GM18517 (cell line): ENCODE measurements at regions not wholly inside any gene's neighbourhood (a gene's known extent, or its start where the extent isn't known, plus 50 kb on each side); places are given as distances from the start of the nearest gene placed in this dataset.
"Not testable (repeated sequence)": the region's sequence is repeated elsewhere in the genome, so short reads cannot be mapped to it uniquely, and the experiment has no call there.

ENCODE experiments used
- ATAC-seq: cut with Tn5 transposase; IDR thresholded peaks from one replicate; pipeline ENCODE4 v1.9.1; 2021; ENCODE audit warnings: mild to moderate bottlenecking, moderate library complexity; ENCODE audit not compliant: unreplicated experiment

- not testable (repeated sequence) for ATAC-seq
These were observed 261.0 kb downstream of the ETV1 start for GRCh38 chr7:13728430-13728829.

- no peak for ATAC-seq
These were observed 257.8 kb downstream of the ETV1 start for GRCh38 chr7:13731643-13732042.

- ATAC-seq: no peak
These were observed 251.9 kb downstream of the ETV1 start for GRCh38 chr7:13737563-13737962.

- ATAC-seq: no peak
These were observed 247.3 kb downstream of the ETV1 start for GRCh38 chr7:13742126-13742525.

- ATAC-seq: no peak
These were observed 246.7 kb downstream of the ETV1 start for GRCh38 chr7:13742811-13743210.

- no peak for ATAC-seq
These were observed 246.2 kb downstream of the ETV1 start for GRCh38 chr7:13743226-13743625.

- ATAC-seq: no peak
These were observed 243.9 kb downstream of the ETV1 start for GRCh38 chr7:13745530-13745929.

GRCh38 chr7:13748998-13749397 lies 240.5 kb downstream of the ETV1 start:
- ATAC-seq: no peak

GRCh38 chr7:13749636-13750035 lies 239.8 kb downstream of the ETV1 start:
- ATAC-seq: no peak

- ATAC-seq: no peak
These were observed 237.7 kb downstream of the ETV1 start for GRCh38 chr7:13751766-13752165.

GRCh38 chr7:13757841-13758240 lies 231.6 kb downstream of the ETV1 start:
- no peak for ATAC-seq

- not testable (repeated sequence) for ATAC-seq
These were observed 223.6 kb downstream of the ETV1 start for GRCh38 chr7:13765853-13766252.

GRCh38 chr7:13770305-13770704 lies 219.2 kb downstream of the ETV1 start:
- no peak for ATAC-seq

GRCh38 chr7:13774976-13775375 lies 214.5 kb downstream of the ETV1 start:
- ATAC-seq: no peak

- ATAC-seq: no peak
These were observed 212.2 kb downstream of the ETV1 start for GRCh38 chr7:13777242-13777641.

GRCh38 chr7:13778967-13779366 lies 210.5 kb downstream of the ETV1 start:
- ATAC-seq: no peak

- no peak for ATAC-seq
These were observed 198.9 kb downstream of the ETV1 start for GRCh38 chr7:13790611-13791010.

- no peak for ATAC-seq
These were observed 197.3 kb downstream of the ETV1 start for GRCh38 chr7:13792208-13792607.

- no peak for ATAC-seq
These were observed 195.5 kb downstream of the ETV1 start for GRCh38 chr7:13793926-13794325.

- ATAC-seq: no peak
These were observed 194.9 kb downstream of the ETV1 start for GRCh38 chr7:13794581-13794980.

GRCh38 chr7:13797545-13797944 lies 191.9 kb downstream of the ETV1 start:
- ATAC-seq: no peak

GRCh38 chr7:13800694-13801448 lies 188.6 kb downstream of the ETV1 start:
- no peak for ATAC-seq

GRCh38 chr7:13801669-13802068 lies 187.8 kb downstream of the ETV1 start:
- ATAC-seq: no peak
